Mononuclear cell (primary cell): ENCODE measurements at regions not wholly inside any gene's neighbourhood (a gene's known extent, or its start where the extent isn't known, plus 50 kb on each side); places are given as distances from the start of the nearest gene placed in this dataset.

ENCODE experiments used
- H3K27me3 ChIP-seq: 2 replicates; pipeline ENCODE4 v1.6.0; 2011; ENCODE audit warnings: low read length, control low read depth; ENCODE audit not compliant: insufficient read depth
- H3K4me1 ChIP-seq: 2 replicates; pipeline ENCODE4 v1.5.1; 2011; ENCODE audit warnings: mild to moderate bottlenecking, low read length, control low read depth; ENCODE audit not compliant: insufficient read depth
- H3K4me3 ChIP-seq: 2 replicates; pipeline ENCODE4 v1.5.1; 2011; ENCODE audit warnings: mild to moderate bottlenecking, low read length, moderate library complexity
- H3K9me3 ChIP-seq: 2 replicates; pipeline ENCODE4 v1.5.1; 2011; ENCODE audit warnings: low read depth, mild to moderate bottlenecking, control low read depth, low read length

- Histone ChIP-seq H3K4me3 (no peak overlapping the region), H3K27me3 (no peaks in the 10 kb centered on the region), H3K9me3 (no peaks in the 10 kb centered on the region), H3K4me1 (no peaks in the 10 kb centered on the region)
Measured at GRCh38 chr2:41922177-41922576, 125.6 kb upstream of the PKDCC start.

DNA sequence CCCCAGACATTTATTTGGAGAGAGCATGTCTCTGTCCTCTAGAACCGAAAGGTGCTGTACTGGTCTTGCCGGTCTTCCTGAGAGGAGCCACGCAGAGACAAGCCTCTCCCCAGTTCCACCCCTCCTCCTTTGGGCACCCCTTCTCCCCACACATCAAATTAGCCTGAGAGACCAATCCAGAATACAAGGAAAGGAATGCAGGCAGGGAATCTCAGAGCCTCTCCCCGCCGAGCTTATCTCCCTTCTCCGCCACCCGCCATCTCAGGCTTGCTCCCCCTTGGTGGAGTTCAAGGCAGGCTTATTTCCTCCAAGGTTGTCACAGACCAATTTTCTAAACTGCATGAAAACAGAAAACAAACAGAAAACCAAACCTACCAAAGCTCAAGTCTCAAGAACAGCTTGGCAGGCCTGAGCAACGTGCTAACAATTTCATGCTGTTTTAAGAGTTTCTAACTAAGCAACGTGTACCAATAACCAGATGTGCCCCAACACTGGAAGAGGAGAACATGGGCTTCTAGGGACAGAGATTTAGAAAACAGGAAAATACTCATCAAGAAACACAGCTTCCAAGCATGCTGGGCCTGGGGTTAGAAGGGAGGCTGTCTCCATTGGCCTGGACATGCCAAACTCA is 124.5 kb upstream of the PKDCC start:
- no peaks in the 10 kb centered on the region for H3K4me1 ChIP-seq
- H3K4me3 ChIP-seq, result no peak overlapping the region

DNA sequence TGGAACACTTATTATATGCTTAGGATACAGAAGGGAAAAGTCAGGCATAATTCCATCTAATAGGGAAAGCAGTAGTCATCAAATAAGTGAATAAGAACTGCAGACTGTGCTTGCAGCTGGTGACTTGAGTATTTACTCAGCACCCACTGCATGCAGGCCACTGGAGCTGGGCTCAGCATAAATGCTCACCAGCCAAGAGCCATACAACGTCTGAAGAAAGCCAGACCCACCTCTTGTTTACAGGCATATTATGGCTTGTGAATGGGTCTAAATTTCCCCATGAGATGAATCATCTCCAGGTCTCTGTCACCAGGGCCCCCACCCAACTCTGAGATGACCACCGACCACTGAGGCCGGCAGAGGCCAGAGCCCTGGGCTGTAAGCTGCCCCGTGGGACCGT is 123.8 kb upstream of the PKDCC start:
- Histone ChIP-seq H3K4me1 (no peaks in the 10 kb centered on the region), H3K27me3 (no peaks in the 10 kb centered on the region), H3K9me3 (no peaks in the 10 kb centered on the region), H3K4me3 (no peak overlapping the region)

More for the DNA sequence above, 124.5 kb upstream of the PKDCC start:
- Histone ChIP-seq H3K9me3 (no peaks in the 10 kb centered on the region), H3K27me3 (no peaks in the 10 kb centered on the region)

- no peaks in the 10 kb centered on the region for H3K9me3 ChIP-seq
- H3K4me1 ChIP-seq, result no peaks in the 10 kb centered on the region
- no peak overlapping the region for H3K4me3 ChIP-seq
- H3K27me3 ChIP-seq, result no peaks in the 10 kb centered on the region
Measured at GRCh38 chr2:41924709-41925408, 123.0 kb upstream of the PKDCC start.

DNA sequence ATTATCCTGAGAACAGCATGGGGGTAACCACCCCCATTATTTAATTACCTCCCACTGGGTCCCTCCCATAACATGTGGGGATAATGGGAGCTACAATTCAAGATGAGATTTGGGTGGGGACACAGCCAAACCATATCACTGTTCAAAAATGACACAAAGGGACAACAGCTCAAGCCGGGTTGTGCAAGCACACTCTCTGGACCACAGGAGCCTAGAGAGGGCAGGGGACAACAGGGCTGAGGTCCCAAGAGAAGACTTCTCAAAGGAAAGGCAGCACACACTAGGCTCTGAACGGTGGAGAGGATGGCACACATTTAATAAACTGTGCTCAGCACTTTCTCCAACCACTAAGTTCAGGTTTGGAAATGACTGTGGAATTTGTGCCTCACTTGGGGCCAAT is 122.1 kb upstream of the PKDCC start:
- H3K4me3 ChIP-seq, result no peak overlapping the region

DNA sequence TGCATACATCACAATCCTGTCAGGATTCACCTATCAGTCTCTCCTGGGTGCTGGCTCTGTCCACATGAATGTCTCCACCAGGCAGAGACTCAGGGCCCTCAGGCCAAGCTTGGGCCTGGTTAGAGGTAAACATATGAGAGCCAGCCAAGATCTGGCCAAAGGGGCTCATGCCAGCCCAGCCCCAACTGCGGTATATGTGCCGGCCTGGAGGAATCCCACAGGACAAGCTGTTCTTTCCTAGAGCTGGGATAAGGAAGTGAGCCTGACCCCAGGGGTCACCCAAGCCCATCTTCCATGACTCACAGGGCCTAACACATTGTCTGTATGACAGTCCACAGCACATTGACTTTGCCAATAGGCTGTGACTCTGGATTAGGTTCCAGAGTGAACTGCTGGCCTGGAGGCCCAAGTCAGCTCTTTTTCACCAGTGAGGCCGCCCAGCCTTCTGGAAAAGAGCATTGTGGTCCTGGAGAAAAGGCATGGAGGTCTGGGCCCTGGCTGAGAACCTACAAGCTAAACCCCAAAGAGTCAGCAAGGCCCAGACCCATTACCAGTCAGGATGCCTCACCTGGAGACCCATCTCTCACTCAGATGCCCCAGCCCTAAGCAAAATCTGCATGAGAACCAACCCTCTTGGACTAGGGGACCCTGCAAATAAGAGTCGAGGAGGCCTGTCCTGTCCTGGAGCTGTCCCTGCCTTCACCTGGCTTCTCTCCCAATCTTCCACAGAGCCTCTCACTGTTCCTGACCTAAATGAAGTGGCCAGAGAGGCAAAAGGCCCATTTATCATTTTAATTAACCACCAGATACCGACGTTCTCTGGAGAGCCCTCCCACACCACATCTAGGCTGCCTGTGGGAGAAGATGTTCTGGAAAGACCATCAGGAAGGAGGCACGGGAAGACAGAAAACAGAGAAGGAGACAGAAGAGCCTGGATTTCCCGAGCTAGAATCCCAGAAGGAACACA is 120.9 kb upstream of the PKDCC start:
- H3K4me3 ChIP-seq, result no peak overlapping the region
- no peaks in the 10 kb centered on the region for H3K4me1 ChIP-seq
- H3K27me3 ChIP-seq, result no peaks in the 10 kb centered on the region
- H3K9me3 ChIP-seq, result no peaks in the 10 kb centered on the region

More for the DNA sequence above, 122.1 kb upstream of the PKDCC start:
- Histone ChIP-seq H3K4me1 (no peaks in the 10 kb centered on the region), H3K27me3 (no peaks in the 10 kb centered on the region), H3K9me3 (no peaks in the 10 kb centered on the region)

DNA sequence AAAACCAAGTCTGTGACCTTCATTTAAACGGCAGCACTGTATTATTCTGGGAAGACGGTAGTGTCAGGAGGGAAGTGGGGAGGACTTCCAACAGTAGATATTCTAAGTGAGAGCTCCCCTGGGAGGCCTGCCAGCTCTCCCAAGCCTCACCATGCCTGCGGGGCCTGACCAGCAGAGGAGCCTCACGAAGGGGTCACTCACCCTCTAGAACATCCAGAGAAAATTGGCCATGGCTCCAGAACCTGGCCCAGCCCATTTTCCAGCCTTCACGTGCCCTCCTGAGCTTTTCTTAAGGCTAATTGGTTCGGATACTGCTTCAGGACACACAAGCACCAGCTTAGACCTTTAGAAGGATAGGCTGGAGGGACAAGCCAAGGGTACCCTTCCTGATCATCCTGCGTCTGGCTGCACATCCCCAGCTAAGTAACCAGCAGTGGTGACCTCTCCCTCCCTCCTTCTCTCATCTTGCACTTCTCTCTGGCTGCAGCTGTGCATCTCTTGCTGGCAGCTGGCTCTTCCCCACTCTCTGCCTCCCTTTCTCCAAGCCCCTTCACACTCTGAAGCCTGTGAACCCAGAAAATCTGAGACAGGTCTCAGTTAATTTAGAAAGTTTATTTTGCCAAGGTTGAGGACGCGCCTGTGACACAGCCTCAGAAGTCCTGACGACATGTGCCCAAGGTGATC is 120.1 kb upstream of the PKDCC start:
- H3K4me1 ChIP-seq, result no peaks in the 10 kb centered on the region
- no peaks in the 10 kb centered on the region for H3K27me3 ChIP-seq
- H3K4me3 ChIP-seq, result no peak overlapping the region
- H3K9me3 ChIP-seq, result no peaks in the 10 kb centered on the region

- Histone ChIP-seq H3K9me3 (no peaks in the 10 kb centered on the region), H3K4me1 (no peaks in the 10 kb centered on the region), H3K4me3 (no peak overlapping the region), H3K27me3 (no peaks in the 10 kb centered on the region)
Measured at GRCh38 chr2:41928526-41928925, 119.3 kb upstream of the PKDCC start.

DNA sequence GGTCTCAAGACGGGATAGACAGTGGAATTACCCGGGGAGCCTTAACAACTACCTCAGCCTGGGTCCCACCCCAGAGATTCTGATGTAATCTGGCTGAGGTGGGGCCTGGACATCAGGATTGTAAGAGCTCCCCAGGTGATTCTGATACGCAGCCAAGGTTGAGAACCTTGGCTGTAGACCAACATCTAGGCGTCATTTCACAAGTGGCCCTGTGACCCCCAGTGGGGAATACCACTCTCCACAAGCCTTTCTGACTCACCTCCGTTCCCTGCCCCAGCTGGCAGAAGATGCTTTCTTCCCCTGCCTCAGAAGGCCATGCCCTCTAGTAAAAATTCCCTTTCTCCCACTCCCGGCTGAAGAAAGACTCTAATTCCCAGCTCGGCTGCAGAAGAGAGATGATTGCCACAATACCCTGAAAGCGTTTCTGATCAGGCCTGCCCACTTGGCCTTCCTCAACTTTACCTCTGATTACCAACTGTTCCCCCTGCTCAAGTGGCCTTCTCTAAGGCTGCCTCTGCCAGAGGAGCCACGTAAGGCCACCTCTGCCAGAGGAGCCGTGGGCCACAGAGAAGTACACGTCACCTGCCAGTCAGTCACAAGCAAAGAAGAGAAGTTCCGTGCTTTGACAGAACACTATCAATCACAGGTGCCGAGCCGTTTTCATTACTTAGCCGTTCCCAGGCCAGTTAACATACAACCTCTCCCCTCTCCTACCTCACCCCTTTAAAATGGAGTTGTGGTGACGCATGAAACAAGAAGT is 116.8 kb upstream of the PKDCC start:
- H3K4me1 ChIP-seq, result no peaks in the 10 kb centered on the region
- no peaks in the 10 kb centered on the region for H3K27me3 ChIP-seq
- H3K4me3 ChIP-seq, result no peak overlapping the region
- no peaks in the 10 kb centered on the region for H3K9me3 ChIP-seq

- H3K9me3 ChIP-seq, result no peaks in the 10 kb centered on the region
- no peaks in the 10 kb centered on the region for H3K4me1 ChIP-seq
- H3K27me3 ChIP-seq, result no peaks in the 10 kb centered on the region
- H3K4me3 ChIP-seq, result no peak overlapping the region
Measured at GRCh38 chr2:41932241-41933045, 115.4 kb upstream of the PKDCC start.

- H3K9me3 ChIP-seq, result no peaks in the 10 kb centered on the region
- H3K4me3 ChIP-seq, result no peak overlapping the region
- H3K27me3 ChIP-seq, result no peaks in the 10 kb centered on the region
- H3K4me1 ChIP-seq, result no peaks in the 10 kb centered on the region
Measured at GRCh38 chr2:41933046-41933420, 114.8 kb upstream of the PKDCC start.

DNA sequence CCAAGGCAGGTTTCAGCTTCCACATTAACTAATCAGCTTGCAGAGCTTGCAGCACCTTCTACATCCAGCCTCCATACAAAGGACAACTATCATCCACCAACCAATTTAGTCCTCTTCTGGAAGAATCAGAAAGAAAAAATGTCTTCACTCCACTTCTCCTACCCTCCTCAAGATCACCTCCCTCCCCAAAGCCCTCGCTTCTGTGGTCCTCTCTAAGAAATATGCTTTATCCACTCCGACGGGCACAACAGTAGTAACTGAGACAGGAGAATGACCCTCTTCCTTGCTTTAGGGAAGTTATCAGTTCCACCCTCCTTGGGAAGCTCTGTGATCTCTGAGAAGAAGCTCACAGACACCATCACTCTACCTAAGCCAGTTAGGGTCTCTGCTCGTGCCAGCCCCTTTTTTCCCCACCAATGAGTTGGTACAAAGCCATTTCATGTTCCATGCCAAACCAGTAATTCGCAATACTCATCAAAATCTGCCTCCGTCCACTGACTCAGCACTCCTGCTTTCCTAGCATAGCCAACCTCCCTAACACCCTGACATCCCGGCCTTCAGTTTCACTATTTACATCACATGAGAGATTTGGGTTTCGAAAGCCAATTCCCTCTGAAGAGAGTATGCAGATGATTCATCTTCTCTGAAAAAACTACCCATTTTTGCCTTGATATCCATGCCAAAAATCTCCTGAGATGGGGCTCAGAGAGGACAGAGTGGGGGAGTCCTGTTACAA is 114.1 kb upstream of the PKDCC start:
- no peaks in the 10 kb centered on the region for H3K27me3 ChIP-seq
- H3K4me3 ChIP-seq, result no peak overlapping the region
- H3K4me1 ChIP-seq, result no peaks in the 10 kb centered on the region
- H3K9me3 ChIP-seq, result no peaks in the 10 kb centered on the region

- Histone ChIP-seq H3K27me3 (no peaks in the 10 kb centered on the region), H3K4me1 (no peaks in the 10 kb centered on the region), H3K4me3 (no peak overlapping the region), H3K9me3 (no peaks in the 10 kb centered on the region)
Measured at GRCh38 chr2:41934329-41934958, 113.4 kb upstream of the PKDCC start.
